GM10266 (cell line): ENCODE measurements at regions not wholly inside any gene's neighbourhood (a gene's known extent, or its start where the extent isn't known, plus 50 kb on each side); places are given as distances from the start of the nearest gene placed in this dataset.

Source experiments
- DNase-seq: peaks from one replicate; pipeline ENCODE4 v3.0.0; 2012; ENCODE audit errors: extremely low spot score
- CTCF ChIP-seq: IDR thresholded peaks from 2 replicates; pipeline ENCODE4 v1.5.1; 2012; ENCODE audit warnings: mild to moderate bottlenecking, low read depth; ENCODE audit not compliant: control insufficient read depth, insufficient read depth; ENCODE audit errors: missing control alignments

- no peak for DNase-seq
These were observed 1439.7 kb upstream of the AGA start for GRCh38 chr4:178881937-178882336.

DNA sequence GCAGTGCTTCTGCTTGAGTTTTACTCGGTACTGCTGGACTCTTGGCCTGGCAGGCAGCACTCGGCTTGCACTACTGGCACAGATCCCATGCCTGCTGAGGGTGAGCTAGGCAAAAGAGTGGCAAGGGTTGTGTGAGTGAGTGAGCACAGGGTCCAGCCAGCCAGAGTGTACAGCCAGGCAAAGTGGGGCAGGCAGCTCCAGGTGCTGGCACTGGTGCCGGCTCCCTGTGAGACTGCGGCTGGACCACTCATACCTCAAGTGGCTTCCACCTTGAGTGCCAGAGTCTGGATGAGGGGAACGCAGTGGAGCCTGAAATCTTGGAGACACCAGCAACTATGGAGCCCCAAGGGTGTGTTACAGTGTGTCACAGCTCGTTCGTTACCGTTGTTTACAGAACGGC, 1451.9 kb upstream of the AGA start:
- no peak for DNase-seq
- no peak for TF ChIP-seq CTCF

More at GRCh38 chr4:178881937-178882336, 1439.7 kb upstream of the AGA start:
- TF ChIP-seq CTCF, result no peak

- TF ChIP-seq CTCF, result no peak
- DNase-seq, result no peak
These were observed 1456.8 kb upstream of the AGA start for GRCh38 chr4:178899084-178899483.

- DNase-seq, result no peak
- no peak for TF ChIP-seq CTCF
These were observed 1475.5 kb upstream of the AGA start for GRCh38 chr4:178917756-178918155.

DNA sequence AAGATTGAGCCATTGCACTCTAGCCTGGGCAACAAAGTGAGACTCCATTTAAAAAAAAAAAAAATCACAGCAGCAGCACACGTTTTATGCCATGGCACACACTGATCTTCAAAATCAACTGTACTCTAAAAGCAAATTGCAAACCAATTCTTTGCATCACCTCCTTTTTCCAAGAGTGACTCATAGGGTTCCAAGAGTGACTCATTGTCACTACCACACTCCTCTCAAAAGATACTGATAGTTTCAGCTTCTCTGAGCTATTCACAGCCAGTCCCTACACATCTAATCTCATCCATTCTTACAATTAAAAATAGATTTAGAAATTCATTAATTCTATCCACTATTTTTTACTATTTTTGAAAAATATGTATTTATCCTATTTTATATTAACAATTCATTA, 1494.9 kb upstream of the AGA start:
- DNase-seq, result no peak
- TF ChIP-seq CTCF, result no peak

DNA sequence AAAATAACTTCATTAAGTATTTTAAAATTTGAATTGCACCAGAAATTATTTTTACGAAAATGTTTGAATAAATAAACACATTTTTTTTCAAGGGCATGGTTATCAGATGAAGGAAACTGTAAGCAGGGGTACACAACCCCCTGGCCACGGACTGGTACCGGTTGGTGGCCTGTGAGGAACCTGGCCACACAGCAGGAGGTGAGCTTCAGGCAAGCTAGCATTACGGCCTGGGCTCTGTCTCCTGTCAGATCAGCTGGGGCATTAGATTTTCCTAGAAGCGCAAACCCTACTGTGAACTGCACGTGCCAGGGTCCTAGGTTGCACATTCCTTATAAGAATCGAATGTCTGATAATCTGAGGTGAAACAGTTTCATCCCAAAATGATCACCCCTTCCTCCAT, 1499.7 kb upstream of the AGA start:
- no peak for TF ChIP-seq CTCF
- DNase-seq, result no peak

- DNase-seq, result no peak
- TF ChIP-seq CTCF, result no peak
These were observed 1511.3 kb upstream of the AGA start for GRCh38 chr4:178953447-178954120.
